ENCODE measurements at regions not wholly inside any gene's neighbourhood (a gene's known extent, or its start where the extent isn't known, plus 50 kb on each side); places are given as distances from the start of the nearest gene placed in this dataset.

GRCh38 chr15:69629631-69630161 is 177.1 kb downstream of the RPLP1 start:
- ATAC-seq (ENCODE audit: insufficient number of reproducible peaks, low FRiP score, low read depth) = no peak
- H3K36me3 ChIP-seq = no peaks in the 10 kb centered on the region
- H3K4me3 ChIP-seq = no peak overlapping the region
- H3K27me3 ChIP-seq (replicated peaks; ENCODE audit: insufficient read depth) = no peaks in the 10 kb centered on the region
- no peak for DNase-seq (ENCODE audit: low spot score)
- H3K4me1 ChIP-seq (ENCODE audit: control insufficient read depth in 1 of 2, low read depth in 2 of 2) = peaks cover 0 to 8% of the 10 kb centered on the region in 2 donors
- H3K9me3 ChIP-seq = no peaks in the 10 kb centered on the region
- TF ChIP-seq CTCF (IDR thresholded peaks at IDR 0.05) = no peak
- no peak overlapping the region for H3K27ac ChIP-seq

GRCh38 chr15:69631005-69631404 is 178.4 kb downstream of the RPLP1 start:
- no peaks in the 10 kb centered on the region for H3K27me3 ChIP-seq (replicated peaks; ENCODE audit: insufficient read depth)
- H3K4me1 ChIP-seq (ENCODE audit: control insufficient read depth in 1 of 2, low read depth in 2 of 2) = no peaks in the 10 kb centered on the region
- DNase-seq (ENCODE audit: low spot score) (no peak), ATAC-seq (ENCODE audit: insufficient number of reproducible peaks, low FRiP score, low read depth) (no peak)
- TF ChIP-seq CTCF (IDR thresholded peaks at IDR 0.05) = no peak
- no peaks in the 10 kb centered on the region for H3K9me3 ChIP-seq
- no peak overlapping the region for H3K4me3 ChIP-seq
- no peak overlapping the region for H3K27ac ChIP-seq
- H3K36me3 ChIP-seq = no peaks in the 10 kb centered on the region

DNA sequence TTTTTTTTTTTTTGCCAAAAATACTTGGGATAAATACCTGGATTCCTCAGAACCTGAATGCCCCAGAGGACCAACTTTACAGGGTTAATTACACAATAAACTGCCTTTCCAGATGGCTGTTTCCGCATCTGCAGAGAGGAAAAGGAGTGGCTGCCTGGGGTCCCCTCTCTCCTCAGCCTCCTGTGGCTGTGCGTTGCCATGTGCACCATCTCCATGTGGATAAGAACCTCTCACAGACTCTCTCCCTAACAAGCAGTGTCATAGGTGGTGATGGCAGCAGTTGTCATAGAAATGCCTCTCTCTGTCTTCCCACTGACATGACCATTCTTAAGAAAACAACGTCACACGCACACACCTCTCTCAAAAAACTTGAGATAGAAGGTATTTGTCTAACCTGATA is 179.4 kb downstream of the RPLP1 start:
- TF ChIP-seq CTCF (IDR thresholded peaks at IDR 0.05) = no peak
- Histone ChIP-seq H3K4me1 (ENCODE audit: control insufficient read depth in 1 of 2, low read depth in 2 of 2) (no peaks in the 10 kb centered on the region), H3K4me3 (no peak overlapping the region), H3K27ac (no peak overlapping the region), H3K27me3 (replicated peaks; ENCODE audit: insufficient read depth) (no peaks in the 10 kb centered on the region), H3K9me3 (no peaks in the 10 kb centered on the region), H3K36me3 (no peaks in the 10 kb centered on the region)
- no peak for ATAC-seq (ENCODE audit: insufficient number of reproducible peaks, low FRiP score, low read depth)
- DNase-seq (ENCODE audit: low spot score) = no peak

DNA sequence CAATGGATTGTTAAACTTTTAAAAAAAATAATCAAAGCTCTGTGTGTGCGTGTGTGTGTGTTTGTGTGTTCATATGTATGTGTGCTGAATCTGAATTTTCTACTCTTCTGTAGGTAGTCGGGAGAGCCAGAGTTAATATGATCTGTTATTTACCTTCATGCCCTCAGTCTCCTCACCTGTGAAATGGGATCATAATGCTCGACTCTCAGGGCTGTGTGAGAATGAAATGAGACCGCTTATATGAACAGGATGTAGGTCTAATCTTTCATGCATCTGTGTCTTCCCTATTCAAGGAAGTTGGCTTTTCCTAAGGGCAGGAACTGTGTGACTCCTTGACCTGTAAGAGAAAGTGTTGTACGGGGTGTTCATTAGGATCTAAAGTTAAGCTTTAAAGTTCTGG is 182.2 kb downstream of the RPLP1 start:
- Histone ChIP-seq H3K4me3 (no peak overlapping the region), H3K27ac (no peak overlapping the region), H3K9me3 (no peaks in the 10 kb centered on the region), H3K27me3 (replicated peaks; ENCODE audit: insufficient read depth) (no peaks in the 10 kb centered on the region), H3K4me1 (ENCODE audit: control insufficient read depth in 1 of 2, low read depth in 2 of 2) (no peaks in the 10 kb centered on the region), H3K36me3 (no peaks in the 10 kb centered on the region)
- no peak for DNase-seq (ENCODE audit: low spot score)
- no peak for TF ChIP-seq CTCF (IDR thresholded peaks at IDR 0.05)
- no peak for ATAC-seq (ENCODE audit: insufficient number of reproducible peaks, low FRiP score, low read depth)

DNA sequence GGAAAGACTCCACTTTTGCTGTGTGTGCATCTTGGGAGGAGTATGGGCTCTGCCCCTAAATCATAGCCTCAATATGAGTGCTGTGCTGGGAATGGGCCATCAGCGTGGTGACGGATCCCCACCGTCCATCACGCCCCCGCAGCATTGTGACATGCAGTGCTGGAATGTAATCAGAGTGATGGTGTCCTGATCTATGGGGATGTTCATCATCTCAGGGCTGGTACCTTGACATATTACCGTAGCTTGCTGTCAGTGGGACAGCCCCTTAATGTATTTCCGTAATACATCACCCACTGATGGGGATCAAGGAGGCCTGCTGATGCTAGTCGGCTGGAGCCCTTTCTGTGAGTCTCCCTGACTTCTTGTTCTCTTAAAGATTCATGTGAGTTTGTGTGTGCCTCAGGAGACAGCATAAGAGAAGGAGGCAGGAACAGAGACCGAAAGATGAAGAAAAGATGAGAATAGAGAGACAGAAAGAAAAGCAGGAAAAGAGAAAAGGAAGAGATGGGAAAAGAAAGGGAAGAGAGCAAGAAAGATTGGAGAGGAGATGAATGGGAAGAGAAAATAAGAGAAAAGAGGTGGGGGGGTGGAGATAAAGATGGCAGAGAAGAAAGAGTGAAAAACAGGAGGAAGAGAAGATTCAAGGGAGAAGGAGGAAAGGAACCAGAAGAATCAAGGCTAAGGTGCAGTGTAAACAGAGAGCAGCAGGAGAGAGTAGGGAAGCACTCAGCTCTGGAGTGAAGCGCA is 183.7 kb downstream of the RPLP1 start:
- DNase-seq (ENCODE audit: low spot score) = no peak
- no peaks in the 10 kb centered on the region for H3K27me3 ChIP-seq (replicated peaks; ENCODE audit: insufficient read depth)
- H3K27ac ChIP-seq = no peak overlapping the region
- H3K4me1 ChIP-seq (ENCODE audit: control insufficient read depth in 1 of 2, low read depth in 2 of 2) = no peaks in the 10 kb centered on the region
- TF ChIP-seq CTCF (IDR thresholded peaks at IDR 0.05) = no peak
- H3K36me3 ChIP-seq = no peaks in the 10 kb centered on the region
- H3K9me3 ChIP-seq = no peaks in the 10 kb centered on the region
- ATAC-seq (ENCODE audit: insufficient number of reproducible peaks, low FRiP score, low read depth) = no peak
- no peak overlapping the region for H3K4me3 ChIP-seq
